ENCODE measurements at regions not wholly inside any gene's neighbourhood (a gene's known extent, or its start where the extent isn't known, plus 50 kb on each side); places are given as distances from the start of the nearest gene placed in this dataset.
"Not testable (repeated sequence)": the region's sequence is repeated elsewhere in the genome, so short reads cannot be mapped to it uniquely, and the experiment has no call there.

- H3K9ac ChIP-seq (ENCODE audit: low read depth, low read length), result no peak overlapping the region
- H3K36me3 ChIP-seq (ENCODE audit: insufficient read depth, low read depth, low read length), result no peaks in the 10 kb centered on the region
- H3K4me1 ChIP-seq (ENCODE audit: insufficient read depth, low read length), result no peaks in the 10 kb centered on the region
- no peak overlapping the region for H3K4me3 ChIP-seq (ENCODE audit: low read length)
- no peaks in the 10 kb centered on the region for H3K9me3 ChIP-seq (ENCODE audit: insufficient read depth, low read depth, low read length)
- H3K27me3 ChIP-seq (ENCODE audit: insufficient read depth, low read length), result no peaks in the 10 kb centered on the region
- no peak overlapping the region for H3K27ac ChIP-seq (ENCODE audit: low read length)
These were observed 547.2 kb upstream of the NCAM2 start for GRCh38 chr21:20451046-20451445.

GRCh38 chr21:20452935-20453334 lies 545.3 kb upstream of the NCAM2 start:
- Histone ChIP-seq H3K4me1 (ENCODE audit: insufficient read depth, low read length) (no peaks in the 10 kb centered on the region), H3K9ac (ENCODE audit: low read depth, low read length) (no peak overlapping the region), H3K27me3 (ENCODE audit: insufficient read depth, low read length) (no peaks in the 10 kb centered on the region), H3K27ac (ENCODE audit: low read length) (no peak overlapping the region), H3K9me3 (ENCODE audit: insufficient read depth, low read depth, low read length) (no peaks in the 10 kb centered on the region), H3K36me3 (ENCODE audit: insufficient read depth, low read depth, low read length) (no peaks in the 10 kb centered on the region), H3K4me3 (ENCODE audit: low read length) (no peak overlapping the region)

GRCh38 chr21:20459838-20460237 lies 538.4 kb upstream of the NCAM2 start:
- no peaks in the 10 kb centered on the region for H3K4me1 ChIP-seq (ENCODE audit: insufficient read depth, low read length)
- no peak overlapping the region for H3K4me3 ChIP-seq (ENCODE audit: low read length)
- no peaks in the 10 kb centered on the region for H3K9me3 ChIP-seq (ENCODE audit: insufficient read depth, low read depth, low read length)
- H3K27ac ChIP-seq (ENCODE audit: low read length), result no peak overlapping the region
- H3K27me3 ChIP-seq (ENCODE audit: insufficient read depth, low read length), result no peaks in the 10 kb centered on the region
- H3K36me3 ChIP-seq (ENCODE audit: insufficient read depth, low read depth, low read length), result no peaks in the 10 kb centered on the region
- no peak overlapping the region for H3K9ac ChIP-seq (ENCODE audit: low read depth, low read length)

- Histone ChIP-seq H3K27me3 (ENCODE audit: insufficient read depth, low read length) (no peaks in the 10 kb centered on the region), H3K36me3 (ENCODE audit: insufficient read depth, low read depth, low read length) (no peaks in the 10 kb centered on the region), H3K9ac (ENCODE audit: low read depth, low read length) (no peak overlapping the region), H3K27ac (ENCODE audit: low read length) (no peak overlapping the region), H3K4me1 (ENCODE audit: insufficient read depth, low read length) (no peaks in the 10 kb centered on the region), H3K9me3 (ENCODE audit: insufficient read depth, low read depth, low read length) (no peaks in the 10 kb centered on the region), H3K4me3 (ENCODE audit: low read length) (no peak overlapping the region)
These were observed 534.8 kb upstream of the NCAM2 start for GRCh38 chr21:20463362-20463761.

GRCh38 chr21:20469361-20469760 lies 528.8 kb upstream of the NCAM2 start:
- Histone ChIP-seq H3K36me3 (ENCODE audit: insufficient read depth, low read depth, low read length) (no peaks in the 10 kb centered on the region), H3K27ac (ENCODE audit: low read length) (no peak overlapping the region), H3K4me3 (ENCODE audit: low read length) (no peak overlapping the region), H3K27me3 (ENCODE audit: insufficient read depth, low read length) (no peaks in the 10 kb centered on the region), H3K9me3 (ENCODE audit: insufficient read depth, low read depth, low read length) (no peaks in the 10 kb centered on the region), H3K9ac (ENCODE audit: low read depth, low read length) (no peak overlapping the region), H3K4me1 (ENCODE audit: insufficient read depth, low read length) (no peaks in the 10 kb centered on the region)

- no peaks in the 10 kb centered on the region for H3K9me3 ChIP-seq (ENCODE audit: insufficient read depth, low read depth, low read length)
These were observed 511.9 kb upstream of the NCAM2 start for GRCh38 chr21:20486303-20486702.

GRCh38 chr21:20502915-20503314 lies 495.3 kb upstream of the NCAM2 start:
- H3K4me1 ChIP-seq (ENCODE audit: insufficient read depth, low read length); H3K9ac ChIP-seq (ENCODE audit: low read depth, low read length); H3K27ac ChIP-seq (ENCODE audit: low read length); H3K4me3 ChIP-seq (ENCODE audit: low read length); H3K36me3 ChIP-seq (ENCODE audit: insufficient read depth, low read depth, low read length); H3K27me3 ChIP-seq (ENCODE audit: insufficient read depth, low read length): not testable (repeated sequence)
- H3K9me3 ChIP-seq (ENCODE audit: insufficient read depth, low read depth, low read length), result peaks cover 29% of the 10 kb centered on the region

More at GRCh38 chr21:20486303-20486702, 511.9 kb upstream of the NCAM2 start:
- H3K27ac ChIP-seq (ENCODE audit: low read length), result no peak overlapping the region
- peaks cover 4% of the 10 kb centered on the region; the same call in 1 of the 2 replicates for H3K4me1 ChIP-seq (ENCODE audit: insufficient read depth, low read length)
- H3K9ac ChIP-seq (ENCODE audit: low read depth, low read length), result no peak overlapping the region
- H3K27me3 ChIP-seq (ENCODE audit: insufficient read depth, low read length), result no peaks in the 10 kb centered on the region
- no peaks in the 10 kb centered on the region for H3K36me3 ChIP-seq (ENCODE audit: insufficient read depth, low read depth, low read length)
- no peak overlapping the region for H3K4me3 ChIP-seq (ENCODE audit: low read length)

- peaks cover 29% of the 10 kb centered on the region for H3K9me3 ChIP-seq (ENCODE audit: insufficient read depth, low read depth, low read length)
- no peak overlapping the region for H3K9ac ChIP-seq (ENCODE audit: low read depth, low read length)
- no peaks in the 10 kb centered on the region for H3K27me3 ChIP-seq (ENCODE audit: insufficient read depth, low read length)
- no peaks in the 10 kb centered on the region for H3K4me1 ChIP-seq (ENCODE audit: insufficient read depth, low read length)
- H3K27ac ChIP-seq (ENCODE audit: low read length), result no peak overlapping the region
- H3K36me3 ChIP-seq (ENCODE audit: insufficient read depth, low read depth, low read length), result peaks cover 5% of the 10 kb centered on the region; the same call in 1 of the 2 replicates
- no peak overlapping the region for H3K4me3 ChIP-seq (ENCODE audit: low read length)
These were observed 490.4 kb upstream of the NCAM2 start for GRCh38 chr21:20507783-20508182.

- H3K9ac ChIP-seq (ENCODE audit: low read depth, low read length), result no peak overlapping the region
- no peak overlapping the region for H3K4me3 ChIP-seq (ENCODE audit: low read length)
- no peaks in the 10 kb centered on the region for H3K36me3 ChIP-seq (ENCODE audit: insufficient read depth, low read depth, low read length)
- no peaks in the 10 kb centered on the region for H3K4me1 ChIP-seq (ENCODE audit: insufficient read depth, low read length)
- H3K27ac ChIP-seq (ENCODE audit: low read length), result no peak overlapping the region
- H3K27me3 ChIP-seq (ENCODE audit: insufficient read depth, low read length), result no peaks in the 10 kb centered on the region
- H3K9me3 ChIP-seq (ENCODE audit: insufficient read depth, low read depth, low read length), result peaks cover 13% of the 10 kb centered on the region
These were observed 486.9 kb upstream of the NCAM2 start for GRCh38 chr21:20511216-20511880.

- Histone ChIP-seq H3K9ac (ENCODE audit: low read depth, low read length) (no peak overlapping the region), H3K4me1 (ENCODE audit: insufficient read depth, low read length) (no peaks in the 10 kb centered on the region), H3K27ac (ENCODE audit: low read length) (no peak overlapping the region), H3K4me3 (ENCODE audit: low read length) (no peak overlapping the region), H3K36me3 (ENCODE audit: insufficient read depth, low read depth, low read length) (no peaks in the 10 kb centered on the region), H3K27me3 (ENCODE audit: insufficient read depth, low read length) (no peaks in the 10 kb centered on the region), H3K9me3 (ENCODE audit: insufficient read depth, low read depth, low read length) (peaks cover 7% of the 10 kb centered on the region)
These were observed 482.8 kb upstream of the NCAM2 start for GRCh38 chr21:20515446-20515845.

GRCh38 chr21:20519076-20519475 lies 479.1 kb upstream of the NCAM2 start:
- H3K36me3 ChIP-seq (ENCODE audit: insufficient read depth, low read depth, low read length), result no peaks in the 10 kb centered on the region
- H3K9ac ChIP-seq (ENCODE audit: low read depth, low read length), result no peak overlapping the region
- no peaks in the 10 kb centered on the region for H3K9me3 ChIP-seq (ENCODE audit: insufficient read depth, low read depth, low read length)
- no peak overlapping the region for H3K27ac ChIP-seq (ENCODE audit: low read length)
- no peak overlapping the region for H3K4me3 ChIP-seq (ENCODE audit: low read length)
- H3K4me1 ChIP-seq (ENCODE audit: insufficient read depth, low read length), result no peaks in the 10 kb centered on the region
- H3K27me3 ChIP-seq (ENCODE audit: insufficient read depth, low read length), result no peaks in the 10 kb centered on the region

- H3K4me1 ChIP-seq (ENCODE audit: insufficient read depth, low read length), result no peaks in the 10 kb centered on the region
- H3K9me3 ChIP-seq (ENCODE audit: insufficient read depth, low read depth, low read length), result no peaks in the 10 kb centered on the region
- H3K27me3 ChIP-seq (ENCODE audit: insufficient read depth, low read length), result no peaks in the 10 kb centered on the region
- no peaks in the 10 kb centered on the region for H3K36me3 ChIP-seq (ENCODE audit: insufficient read depth, low read depth, low read length)
- H3K4me3 ChIP-seq (ENCODE audit: low read length), result no peak overlapping the region
- H3K9ac ChIP-seq (ENCODE audit: low read depth, low read length), result no peak overlapping the region
- H3K27ac ChIP-seq (ENCODE audit: low read length), result no peak overlapping the region
These were observed 475.6 kb upstream of the NCAM2 start for GRCh38 chr21:20522611-20523010.
